WTC11 (cell line): ENCODE measurements at regions not wholly inside any gene's neighbourhood (a gene's known extent, or its start where the extent isn't known, plus 50 kb on each side); places are given as distances from the start of the nearest gene placed in this dataset.

Source experiments
- ELF4 ChIP-seq: sonication (generic); formaldehyde crosslinking; IDR thresholded peaks from 2 replicates; pipeline ENCODE4 v1.8.1; 2022; ENCODE audit warnings: low read depth, mild to moderate bottlenecking, moderate library complexity, missing genetic modification reagents
- GTF2I ChIP-seq: fragments of 250-450 bp; sonication (Bioruptor Pico); conservative IDR thresholded peaks from 2 replicates; pipeline ENCODE4 v1.4.0; 2021; ENCODE audit warnings: mild to moderate bottlenecking
- NFYB ChIP-seq: sonication (generic); formaldehyde crosslinking; conservative IDR thresholded peaks from 2 replicates; pipeline ENCODE4 v1.8.0; 2022; ENCODE audit warnings: low read depth, missing genetic modification reagents
- SMAD3 ChIP-seq: sonication (generic); formaldehyde crosslinking; IDR thresholded peaks from 2 replicates; pipeline ENCODE4 v1.8.0; 2022; ENCODE audit warnings: missing genetic modification reagents, mild to moderate bottlenecking, borderline replicate concordance
- ZBTB21 ChIP-seq: sonication (generic); formaldehyde crosslinking; IDR thresholded peaks from 2 replicates; pipeline ENCODE4 v1.8.1; 2023; ENCODE audit warnings: mild to moderate bottlenecking, missing genetic modification reagents, borderline replicate concordance
- ZNF138 ChIP-seq: sonication (generic); formaldehyde crosslinking; conservative IDR thresholded peaks from 2 replicates; pipeline ENCODE4 v1.8.1; 2022; ENCODE audit warnings: mild to moderate bottlenecking, moderate library complexity, missing genetic modification reagents
- TF ChIP-seq, protein P1 (sequence below): fragments of 200-600 bp; IDR thresholded peaks from 2 replicates; pipeline ENCODE4 v1.8.0; 2022; ENCODE audit warnings: antibody characterized with exemption
- TF ChIP-seq, protein P2 (sequence below): sonication (generic); formaldehyde crosslinking; IDR thresholded peaks from 2 replicates; pipeline ENCODE4 v1.8.0; 2022; ENCODE audit warnings: mild to moderate bottlenecking, missing genetic modification reagents
- TF ChIP-seq, protein P3 (sequence below): sonication (generic); formaldehyde crosslinking; IDR thresholded peaks from 2 replicates; pipeline ENCODE4 v1.8.0; 2023; ENCODE audit warnings: missing genetic modification reagents
- TF ChIP-seq, protein P4 (sequence below): sonication (generic); formaldehyde crosslinking; IDR thresholded peaks from 2 replicates; pipeline ENCODE4 v1.8.0; 2022; ENCODE audit warnings: mild to moderate bottlenecking, missing genetic modification reagents
- TF ChIP-seq, protein P5 (sequence below): sonication (generic); formaldehyde crosslinking; IDR thresholded peaks from 2 replicates; pipeline ENCODE4 v1.8.1; 2023; ENCODE audit warnings: mild to moderate bottlenecking, missing genetic modification reagents, borderline replicate concordance

DNA sequence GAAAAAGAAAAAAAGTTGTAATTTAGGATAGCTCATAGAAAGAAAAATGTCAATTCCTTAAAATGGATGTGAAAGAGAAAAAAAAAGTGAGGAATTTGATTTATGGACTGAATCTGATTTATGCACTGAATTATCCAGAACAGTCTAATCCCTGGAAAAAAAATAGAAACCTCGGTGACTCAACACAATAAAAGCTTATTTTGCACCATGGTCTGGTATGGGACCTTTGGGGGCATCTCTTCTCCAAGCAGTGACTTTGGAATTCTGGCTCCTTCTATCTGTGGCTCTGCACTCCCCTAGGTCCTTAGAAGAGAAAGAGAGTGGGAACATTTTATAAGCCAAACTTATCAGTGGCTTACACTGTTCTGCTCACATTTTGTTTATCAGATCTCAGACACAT lies 471.7 kb upstream of the B3GALT2 start:
- TF ChIP-seq NFYB (no peak), ZBTB21 (no peak), ELF4 (no peak), GTF2I (CRISPR knock-in tag) (no peak), ZNF138 (no peak), SMAD3 (CRISPR knock-in tag) (no peak)
- TF ChIP-seq, protein P1, sequence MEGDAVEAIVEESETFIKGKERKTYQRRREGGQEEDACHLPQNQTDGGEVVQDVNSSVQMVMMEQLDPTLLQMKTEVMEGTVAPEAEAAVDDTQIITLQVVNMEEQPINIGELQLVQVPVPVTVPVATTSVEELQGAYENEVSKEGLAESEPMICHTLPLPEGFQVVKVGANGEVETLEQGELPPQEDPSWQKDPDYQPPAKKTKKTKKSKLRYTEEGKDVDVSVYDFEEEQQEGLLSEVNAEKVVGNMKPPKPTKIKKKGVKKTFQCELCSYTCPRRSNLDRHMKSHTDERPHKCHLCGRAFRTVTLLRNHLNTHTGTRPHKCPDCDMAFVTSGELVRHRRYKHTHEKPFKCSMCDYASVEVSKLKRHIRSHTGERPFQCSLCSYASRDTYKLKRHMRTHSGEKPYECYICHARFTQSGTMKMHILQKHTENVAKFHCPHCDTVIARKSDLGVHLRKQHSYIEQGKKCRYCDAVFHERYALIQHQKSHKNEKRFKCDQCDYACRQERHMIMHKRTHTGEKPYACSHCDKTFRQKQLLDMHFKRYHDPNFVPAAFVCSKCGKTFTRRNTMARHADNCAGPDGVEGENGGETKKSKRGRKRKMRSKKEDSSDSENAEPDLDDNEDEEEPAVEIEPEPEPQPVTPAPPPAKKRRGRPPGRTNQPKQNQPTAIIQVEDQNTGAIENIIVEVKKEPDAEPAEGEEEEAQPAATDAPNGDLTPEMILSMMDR, result no peak
- TF ChIP-seq, protein P2, sequence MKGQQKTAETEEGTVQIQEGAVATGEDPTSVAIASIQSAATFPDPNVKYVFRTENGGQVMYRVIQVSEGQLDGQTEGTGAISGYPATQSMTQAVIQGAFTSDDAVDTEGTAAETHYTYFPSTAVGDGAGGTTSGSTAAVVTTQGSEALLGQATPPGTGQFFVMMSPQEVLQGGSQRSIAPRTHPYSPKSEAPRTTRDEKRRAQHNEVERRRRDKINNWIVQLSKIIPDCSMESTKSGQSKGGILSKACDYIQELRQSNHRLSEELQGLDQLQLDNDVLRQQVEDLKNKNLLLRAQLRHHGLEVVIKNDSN, result no peak
- TF ChIP-seq, protein P3, sequence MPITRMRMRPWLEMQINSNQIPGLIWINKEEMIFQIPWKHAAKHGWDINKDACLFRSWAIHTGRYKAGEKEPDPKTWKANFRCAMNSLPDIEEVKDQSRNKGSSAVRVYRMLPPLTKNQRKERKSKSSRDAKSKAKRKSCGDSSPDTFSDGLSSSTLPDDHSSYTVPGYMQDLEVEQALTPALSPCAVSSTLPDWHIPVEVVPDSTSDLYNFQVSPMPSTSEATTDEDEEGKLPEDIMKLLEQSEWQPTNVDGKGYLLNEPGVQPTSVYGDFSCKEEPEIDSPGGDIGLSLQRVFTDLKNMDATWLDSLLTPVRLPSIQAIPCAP (CRISPR knock-in tag), result no peak
- TF ChIP-seq, protein P4, sequence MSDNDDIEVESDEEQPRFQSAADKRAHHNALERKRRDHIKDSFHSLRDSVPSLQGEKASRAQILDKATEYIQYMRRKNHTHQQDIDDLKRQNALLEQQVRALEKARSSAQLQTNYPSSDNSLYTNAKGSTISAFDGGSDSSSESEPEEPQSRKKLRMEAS (CRISPR knock-in tag), result no peak
- TF ChIP-seq, protein P5, sequence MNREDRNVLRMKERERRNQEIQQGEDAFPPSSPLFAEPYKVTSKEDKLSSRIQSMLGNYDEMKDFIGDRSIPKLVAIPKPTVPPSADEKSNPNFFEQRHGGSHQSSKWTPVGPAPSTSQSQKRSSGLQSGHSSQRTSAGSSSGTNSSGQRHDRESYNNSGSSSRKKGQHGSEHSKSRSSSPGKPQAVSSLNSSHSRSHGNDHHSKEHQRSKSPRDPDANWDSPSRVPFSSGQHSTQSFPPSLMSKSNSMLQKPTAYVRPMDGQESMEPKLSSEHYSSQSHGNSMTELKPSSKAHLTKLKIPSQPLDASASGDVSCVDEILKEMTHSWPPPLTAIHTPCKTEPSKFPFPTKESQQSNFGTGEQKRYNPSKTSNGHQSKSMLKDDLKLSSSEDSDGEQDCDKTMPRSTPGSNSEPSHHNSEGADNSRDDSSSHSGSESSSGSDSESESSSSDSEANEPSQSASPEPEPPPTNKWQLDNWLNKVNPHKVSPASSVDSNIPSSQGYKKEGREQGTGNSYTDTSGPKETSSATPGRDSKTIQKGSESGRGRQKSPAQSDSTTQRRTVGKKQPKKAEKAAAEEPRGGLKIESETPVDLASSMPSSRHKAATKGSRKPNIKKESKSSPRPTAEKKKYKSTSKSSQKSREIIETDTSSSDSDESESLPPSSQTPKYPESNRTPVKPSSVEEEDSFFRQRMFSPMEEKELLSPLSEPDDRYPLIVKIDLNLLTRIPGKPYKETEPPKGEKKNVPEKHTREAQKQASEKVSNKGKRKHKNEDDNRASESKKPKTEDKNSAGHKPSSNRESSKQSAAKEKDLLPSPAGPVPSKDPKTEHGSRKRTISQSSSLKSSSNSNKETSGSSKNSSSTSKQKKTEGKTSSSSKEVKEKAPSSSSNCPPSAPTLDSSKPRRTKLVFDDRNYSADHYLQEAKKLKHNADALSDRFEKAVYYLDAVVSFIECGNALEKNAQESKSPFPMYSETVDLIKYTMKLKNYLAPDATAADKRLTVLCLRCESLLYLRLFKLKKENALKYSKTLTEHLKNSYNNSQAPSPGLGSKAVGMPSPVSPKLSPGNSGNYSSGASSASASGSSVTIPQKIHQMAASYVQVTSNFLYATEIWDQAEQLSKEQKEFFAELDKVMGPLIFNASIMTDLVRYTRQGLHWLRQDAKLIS (CRISPR knock-in tag), result no peak
